ENCODE measurements at regions not wholly inside any gene's neighbourhood (a gene's known extent, or its start where the extent isn't known, plus 50 kb on each side); places are given as distances from the start of the nearest gene placed in this dataset.

- peaks cover 2% of the 10 kb centered on the region for H3K4me1 Mint-ChIP-seq
- H3K4me3 Mint-ChIP-seq: no peak overlapping the region
- H3K4me1 ChIP-seq (ENCODE audit: control insufficient read depth, insufficient read depth, low read length): no peaks in the 10 kb centered on the region
- H3K9me3 ChIP-seq (ENCODE audit: control insufficient read depth, low read length): no peaks in the 10 kb centered on the region
- H3K4me3 ChIP-seq (ENCODE audit: low read length): no peak overlapping the region
- H3K9me3 Mint-ChIP-seq: no peaks in the 10 kb centered on the region
- no peaks in the 10 kb centered on the region for H3K36me3 Mint-ChIP-seq (ENCODE audit: low read depth)
- WGBS, 2 experiments (ENCODE audit: insufficient coverage in 1 of 2, insufficient read length in 1 of 2): 50% methylated on average over 1 of the region's 4 CpGs; no CpG with 5 or more reads in 1 of the 2 experiments
- no peak for TF ChIP-seq CTCF (conservative IDR thresholded peaks at IDR 0.05)
- H3K36me3 ChIP-seq (ENCODE audit: control insufficient read depth, insufficient read depth, low read length): no peaks in the 10 kb centered on the region
- no peak overlapping the region for H3K27ac ChIP-seq (ENCODE audit: low read depth, low read length)
- no peak overlapping the region for H3K27ac Mint-ChIP-seq
- H3K9ac ChIP-seq (ENCODE audit: extremely low read depth, low read length, poor library complexity, severe bottlenecking): no peak overlapping the region
- peaks cover 2% of the 10 kb centered on the region for H3K27me3 Mint-ChIP-seq (ENCODE audit: insufficient read depth)
- DNase-seq: no peak
- H3K27me3 ChIP-seq (ENCODE audit: control insufficient read depth, insufficient read depth, low read length, poor library complexity, severe bottlenecking): no peaks in the 10 kb centered on the region
These were observed 104.5 kb upstream of the NCK2 start for GRCh38 chr2:105640246-105640645.

- H3K4me3 ChIP-seq (ENCODE audit: low read length): no peak overlapping the region
- H3K27ac Mint-ChIP-seq: no peak overlapping the region
- H3K27ac ChIP-seq (ENCODE audit: low read depth, low read length): no peak overlapping the region
- H3K27me3 Mint-ChIP-seq (ENCODE audit: insufficient read depth): no peaks in the 10 kb centered on the region
- H3K9me3 Mint-ChIP-seq: no peaks in the 10 kb centered on the region
- no peaks in the 10 kb centered on the region for H3K4me1 Mint-ChIP-seq
- H3K36me3 ChIP-seq (ENCODE audit: control insufficient read depth, insufficient read depth, low read length): no peaks in the 10 kb centered on the region
- TF ChIP-seq CTCF (conservative IDR thresholded peaks at IDR 0.05): no peak
- no peaks in the 10 kb centered on the region for H3K27me3 ChIP-seq (ENCODE audit: control insufficient read depth, insufficient read depth, low read length, poor library complexity, severe bottlenecking)
- 91 to 100% methylated on average over 4 to 8 of the region's 8 CpGs for WGBS, 2 experiments (ENCODE audit: insufficient coverage in 1 of 2, insufficient read length in 1 of 2)
- H3K36me3 Mint-ChIP-seq (ENCODE audit: low read depth): no peaks in the 10 kb centered on the region
- no peaks in the 10 kb centered on the region for H3K4me1 ChIP-seq (ENCODE audit: control insufficient read depth, insufficient read depth, low read length)
- no peak overlapping the region for H3K9ac ChIP-seq (ENCODE audit: extremely low read depth, low read length, poor library complexity, severe bottlenecking)
- DNase-seq: no peak
- no peak overlapping the region for H3K4me3 Mint-ChIP-seq
- H3K9me3 ChIP-seq (ENCODE audit: control insufficient read depth, low read length): no peaks in the 10 kb centered on the region
These were observed 108.5 kb upstream of the NCK2 start for GRCh38 chr2:105636109-105636740.

- no peak overlapping the region for H3K4me3 ChIP-seq (ENCODE audit: low read length)
- H3K9me3 ChIP-seq (ENCODE audit: control insufficient read depth, low read length): no peaks in the 10 kb centered on the region
- 90 to 100% methylated on average over 2 to 7 of the region's 7 CpGs for WGBS, 2 experiments (ENCODE audit: insufficient coverage in 1 of 2, insufficient read length in 1 of 2)
- H3K9ac ChIP-seq (ENCODE audit: extremely low read depth, low read length, poor library complexity, severe bottlenecking): no peak overlapping the region
- H3K27me3 ChIP-seq (ENCODE audit: control insufficient read depth, insufficient read depth, low read length, poor library complexity, severe bottlenecking): no peaks in the 10 kb centered on the region
- Mint-ChIP-seq H3K4me3 (no peak overlapping the region), H3K27me3 (ENCODE audit: insufficient read depth) (no peaks in the 10 kb centered on the region), H3K9me3 (no peaks in the 10 kb centered on the region), H3K36me3 (ENCODE audit: low read depth) (no peaks in the 10 kb centered on the region), H3K27ac (no peak overlapping the region), H3K4me1 (no peaks in the 10 kb centered on the region)
- no peak for DNase-seq
- H3K27ac ChIP-seq (ENCODE audit: low read depth, low read length): no peak overlapping the region
- no peaks in the 10 kb centered on the region for H3K36me3 ChIP-seq (ENCODE audit: control insufficient read depth, insufficient read depth, low read length)
- no peak for TF ChIP-seq CTCF (conservative IDR thresholded peaks at IDR 0.05)
- no peaks in the 10 kb centered on the region for H3K4me1 ChIP-seq (ENCODE audit: control insufficient read depth, insufficient read depth, low read length)
These were observed 109.1 kb upstream of the NCK2 start for GRCh38 chr2:105635564-105635963.

All from endodermal cell (in vitro differentiated cells).